ENCODE measurements at regions not wholly inside any gene's neighbourhood (a gene's known extent, or its start where the extent isn't known, plus 50 kb on each side); places are given as distances from the start of the nearest gene placed in this dataset.

- TF ChIP-seq POLR2A (IDR thresholded peaks at IDR 0.05) = no peak
- TF ChIP-seq, protein P1, sequence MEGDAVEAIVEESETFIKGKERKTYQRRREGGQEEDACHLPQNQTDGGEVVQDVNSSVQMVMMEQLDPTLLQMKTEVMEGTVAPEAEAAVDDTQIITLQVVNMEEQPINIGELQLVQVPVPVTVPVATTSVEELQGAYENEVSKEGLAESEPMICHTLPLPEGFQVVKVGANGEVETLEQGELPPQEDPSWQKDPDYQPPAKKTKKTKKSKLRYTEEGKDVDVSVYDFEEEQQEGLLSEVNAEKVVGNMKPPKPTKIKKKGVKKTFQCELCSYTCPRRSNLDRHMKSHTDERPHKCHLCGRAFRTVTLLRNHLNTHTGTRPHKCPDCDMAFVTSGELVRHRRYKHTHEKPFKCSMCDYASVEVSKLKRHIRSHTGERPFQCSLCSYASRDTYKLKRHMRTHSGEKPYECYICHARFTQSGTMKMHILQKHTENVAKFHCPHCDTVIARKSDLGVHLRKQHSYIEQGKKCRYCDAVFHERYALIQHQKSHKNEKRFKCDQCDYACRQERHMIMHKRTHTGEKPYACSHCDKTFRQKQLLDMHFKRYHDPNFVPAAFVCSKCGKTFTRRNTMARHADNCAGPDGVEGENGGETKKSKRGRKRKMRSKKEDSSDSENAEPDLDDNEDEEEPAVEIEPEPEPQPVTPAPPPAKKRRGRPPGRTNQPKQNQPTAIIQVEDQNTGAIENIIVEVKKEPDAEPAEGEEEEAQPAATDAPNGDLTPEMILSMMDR (IDR thresholded peaks at IDR 0.05) = no peak
Measured at GRCh38 chr6:165991341-165991740, 176.3 kb downstream of the TBXT start.

All from prostate gland (tissue), 2 donors.